ENCODE measurements at regions not wholly inside any gene's neighbourhood (a gene's known extent, or its start where the extent isn't known, plus 50 kb on each side); places are given as distances from the start of the nearest gene placed in this dataset.

DNA sequence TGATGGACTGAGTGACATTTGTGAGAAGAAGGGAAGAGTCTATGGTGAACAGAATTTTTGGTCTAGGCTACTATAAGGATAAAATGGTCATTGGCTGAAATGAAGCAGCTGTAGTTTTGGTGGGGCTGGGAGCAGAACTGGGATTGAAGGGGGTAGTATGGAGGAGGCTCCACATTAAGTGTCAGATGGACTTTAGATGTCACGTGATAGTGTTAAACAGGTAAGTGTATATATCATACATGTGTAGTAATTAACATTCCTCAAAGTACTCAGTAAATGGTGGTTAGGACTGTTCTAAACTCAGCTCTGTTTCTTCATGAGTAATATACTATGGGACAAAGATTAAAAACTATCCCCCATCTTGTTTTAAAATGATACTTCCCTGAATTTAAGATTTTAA lies 947.9 kb downstream of the PDHA2 start:
- CTCF ChIA-PET, result no interaction called here
- Histone ChIP-seq H3K4me3 (ENCODE audit: low read depth, low read length, poor library complexity, severe bottlenecking) (no peak overlapping the region), H3K27ac (ENCODE audit: low read depth, low read length, poor library complexity, severe bottlenecking) (no peak overlapping the region), H3K36me3 (ENCODE audit: insufficient read depth, low read length, poor library complexity, severe bottlenecking) (no peaks in the 10 kb centered on the region), H3K27me3 (replicated peaks; ENCODE audit: insufficient read depth, low read depth, low read length, poor library complexity) (no peaks in the 10 kb centered on the region), H3K4me1 (ENCODE audit: insufficient read depth, low read length, poor library complexity, severe bottlenecking) (no peaks in the 10 kb centered on the region), H3K9me3 (ENCODE audit: low read depth, low read length, poor library complexity, severe bottlenecking) (no peaks in the 10 kb centered on the region)
- POLR2A ChIA-PET (ENCODE audit: low non-redundant PET), result no interaction called here
- DNase-seq (ENCODE audit: low spot score), result no peak
- BruUV-seq (replicated peaks), result no TSS peak
- no peak for TF ChIP-seq EZH2 (IDR thresholded peaks at IDR 0.05; ENCODE audit: borderline replicate concordance, low read depth, low read length, poor library complexity, severe bottlenecking)
- TF ChIP-seq, protein P1, sequence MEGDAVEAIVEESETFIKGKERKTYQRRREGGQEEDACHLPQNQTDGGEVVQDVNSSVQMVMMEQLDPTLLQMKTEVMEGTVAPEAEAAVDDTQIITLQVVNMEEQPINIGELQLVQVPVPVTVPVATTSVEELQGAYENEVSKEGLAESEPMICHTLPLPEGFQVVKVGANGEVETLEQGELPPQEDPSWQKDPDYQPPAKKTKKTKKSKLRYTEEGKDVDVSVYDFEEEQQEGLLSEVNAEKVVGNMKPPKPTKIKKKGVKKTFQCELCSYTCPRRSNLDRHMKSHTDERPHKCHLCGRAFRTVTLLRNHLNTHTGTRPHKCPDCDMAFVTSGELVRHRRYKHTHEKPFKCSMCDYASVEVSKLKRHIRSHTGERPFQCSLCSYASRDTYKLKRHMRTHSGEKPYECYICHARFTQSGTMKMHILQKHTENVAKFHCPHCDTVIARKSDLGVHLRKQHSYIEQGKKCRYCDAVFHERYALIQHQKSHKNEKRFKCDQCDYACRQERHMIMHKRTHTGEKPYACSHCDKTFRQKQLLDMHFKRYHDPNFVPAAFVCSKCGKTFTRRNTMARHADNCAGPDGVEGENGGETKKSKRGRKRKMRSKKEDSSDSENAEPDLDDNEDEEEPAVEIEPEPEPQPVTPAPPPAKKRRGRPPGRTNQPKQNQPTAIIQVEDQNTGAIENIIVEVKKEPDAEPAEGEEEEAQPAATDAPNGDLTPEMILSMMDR (conservative IDR thresholded peaks at IDR 0.05; ENCODE audit: low read depth, low read length), result no peak
- intact Hi-C loops (cut with micrococcal nuclease; ENCODE audit: unreplicated experiment), result no loop called here

DNA sequence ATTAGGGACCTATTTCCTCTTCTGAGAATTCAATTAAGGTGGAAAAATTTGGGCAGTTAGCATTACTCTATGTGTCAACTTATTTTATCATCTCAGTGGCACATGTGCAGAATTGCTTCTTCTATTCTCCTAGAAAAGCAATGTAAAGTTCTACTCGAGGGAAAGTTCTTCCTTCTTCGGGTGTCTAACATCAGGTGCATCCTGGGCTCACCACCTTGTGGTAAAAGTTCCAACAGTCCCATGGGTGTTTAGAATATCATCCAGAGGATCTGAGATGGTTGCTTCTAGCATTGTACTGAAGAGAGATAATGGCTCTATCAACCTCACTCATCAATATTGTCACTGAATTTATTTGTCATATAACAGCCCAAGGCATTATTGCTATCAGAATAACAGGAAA lies 969.7 kb downstream of the PDHA2 start:
- intact Hi-C loops (cut with micrococcal nuclease; ENCODE audit: unreplicated experiment), result no loop called here
- H3K27me3 ChIP-seq (replicated peaks; ENCODE audit: insufficient read depth, low read depth, low read length, poor library complexity), result no peaks in the 10 kb centered on the region
- TF ChIP-seq, protein P1 (conservative IDR thresholded peaks at IDR 0.05; ENCODE audit: low read depth, low read length), result no peak
- no peak for TF ChIP-seq EZH2 (IDR thresholded peaks at IDR 0.05; ENCODE audit: borderline replicate concordance, low read depth, low read length, poor library complexity, severe bottlenecking)
- H3K9me3 ChIP-seq (ENCODE audit: low read depth, low read length, poor library complexity, severe bottlenecking), result no peaks in the 10 kb centered on the region
- no peak overlapping the region for H3K27ac ChIP-seq (ENCODE audit: low read depth, low read length, poor library complexity, severe bottlenecking)
- no TSS peak for BruUV-seq (replicated peaks)
- ChIA-PET CTCF (no interaction called here), POLR2A (ENCODE audit: low non-redundant PET) (no interaction called here)
- DNase-seq (ENCODE audit: low spot score), result no peak
- no peak overlapping the region for H3K4me3 ChIP-seq (ENCODE audit: low read depth, low read length, poor library complexity, severe bottlenecking)
- H3K36me3 ChIP-seq (ENCODE audit: insufficient read depth, low read length, poor library complexity, severe bottlenecking), result no peaks in the 10 kb centered on the region
- no peaks in the 10 kb centered on the region for H3K4me1 ChIP-seq (ENCODE audit: insufficient read depth, low read length, poor library complexity, severe bottlenecking)

DNA sequence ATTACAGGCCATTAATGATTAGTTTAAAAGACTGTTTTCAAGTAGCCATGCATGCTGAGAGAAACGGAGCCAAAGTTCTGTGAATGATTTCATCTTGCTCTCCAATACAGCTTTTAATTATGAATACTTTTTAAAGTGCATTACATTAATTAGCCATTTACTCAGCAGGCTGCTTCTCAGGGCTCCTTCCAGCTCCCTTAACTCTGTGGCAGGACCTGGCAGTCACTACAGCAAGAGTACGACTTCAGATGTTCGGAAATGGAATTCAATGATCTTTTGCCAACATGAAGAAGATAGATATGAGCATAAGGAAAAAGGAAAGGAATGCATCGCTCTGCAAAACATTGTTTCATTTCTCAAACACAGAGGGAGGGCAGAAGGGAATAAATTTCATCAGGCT lies 987.2 kb downstream of the PDHA2 start:
- no TSS peak for BruUV-seq (replicated peaks)
- no peak overlapping the region for H3K27ac ChIP-seq (ENCODE audit: low read depth, low read length, poor library complexity, severe bottlenecking)

More for the DNA sequence above, 987.2 kb downstream of the PDHA2 start:
- H3K4me3 ChIP-seq (ENCODE audit: low read depth, low read length, poor library complexity, severe bottlenecking), result no peak overlapping the region
- H3K4me1 ChIP-seq (ENCODE audit: insufficient read depth, low read length, poor library complexity, severe bottlenecking), result no peaks in the 10 kb centered on the region
- CTCF ChIA-PET, result no interaction called here
- no peaks in the 10 kb centered on the region for H3K27me3 ChIP-seq (replicated peaks; ENCODE audit: insufficient read depth, low read depth, low read length, poor library complexity)
- POLR2A ChIA-PET (ENCODE audit: low non-redundant PET), result no interaction called here
- intact Hi-C loops (cut with micrococcal nuclease; ENCODE audit: unreplicated experiment), result no loop called here
- TF ChIP-seq, protein P1 (conservative IDR thresholded peaks at IDR 0.05; ENCODE audit: low read depth, low read length), result no peak
- no peak for TF ChIP-seq EZH2 (IDR thresholded peaks at IDR 0.05; ENCODE audit: borderline replicate concordance, low read depth, low read length, poor library complexity, severe bottlenecking)
- H3K9me3 ChIP-seq (ENCODE audit: low read depth, low read length, poor library complexity, severe bottlenecking), result no peaks in the 10 kb centered on the region
- DNase-seq (ENCODE audit: low spot score), result no peak
- H3K36me3 ChIP-seq (ENCODE audit: insufficient read depth, low read length, poor library complexity, severe bottlenecking), result no peaks in the 10 kb centered on the region

Data from A673 (cell line).